KMS-11 (cell line): ENCODE measurements at regions not wholly inside any gene's neighbourhood (a gene's known extent, or its start where the extent isn't known, plus 50 kb on each side); places are given as distances from the start of the nearest gene placed in this dataset.

Source experiments
- H2AFZ ChIP-seq: fragments of 200-600 bp; sonication (generic); 2 replicates; pipeline ENCODE4 v1.6.1; 2016; ENCODE audit warnings: antibody characterized with exemption, mixed run types, low read depth
- H3K27ac ChIP-seq: fragments of 200-600 bp; sonication (generic); 2 replicates; pipeline ENCODE4 v1.6.1; 2016; ENCODE audit warnings: mild to moderate bottlenecking, mixed run types
- H3K27me3 ChIP-seq: fragments of 200-600 bp; sonication (generic); 2 replicates; pipeline ENCODE4 v1.6.1; 2017; ENCODE audit warnings: mild to moderate bottlenecking, low read depth, mixed run types, moderate library complexity; ENCODE audit not compliant: insufficient read depth
- H3K36me3 ChIP-seq: fragments of 200-600 bp; sonication (generic); 2 replicates; pipeline ENCODE4 v1.6.1; 2017; ENCODE audit warnings: mild to moderate bottlenecking, mixed run types; ENCODE audit not compliant: insufficient read depth
- H3K4me1 ChIP-seq: fragments of 200-600 bp; sonication (generic); 2 replicates; pipeline ENCODE4 v1.6.1; 2016; ENCODE audit warnings: mild to moderate bottlenecking, low read depth, mixed run types; ENCODE audit not compliant: poor library complexity, severe bottlenecking
- H3K4me2 ChIP-seq: fragments of 200-600 bp; sonication (generic); 2 replicates; pipeline ENCODE4 v1.7.0; 2016; ENCODE audit warnings: mild to moderate bottlenecking, mixed run types
- H3K4me3 ChIP-seq: fragments of 200-600 bp; sonication (generic); IDR thresholded peaks from 2 replicates; pipeline ENCODE4 v1.6.1; 2017; ENCODE audit warnings: low read depth, low read length, mixed read lengths; ENCODE audit not compliant: insufficient read depth
- H3K79me2 ChIP-seq: fragments of 200-600 bp; sonication (generic); 2 replicates; pipeline ENCODE4 v1.6.1; 2016; ENCODE audit warnings: low read depth, mixed run types; ENCODE audit not compliant: insufficient read depth
- H3K9ac ChIP-seq: fragments of 200-600 bp; sonication (generic); 2 replicates; pipeline ENCODE4 v1.6.1; 2016; ENCODE audit warnings: mild to moderate bottlenecking, mixed run types
- H4K20me1 ChIP-seq: fragments of 200-600 bp; sonication (generic); 2 replicates; pipeline ENCODE4 v1.6.1; 2016; ENCODE audit warnings: mild to moderate bottlenecking, mixed run types; ENCODE audit not compliant: insufficient read depth
- CTCF ChIP-seq: fragments of 200-600 bp; sonication (generic); conservative IDR thresholded peaks from 2 replicates; pipeline ENCODE4 v1.6.1; 2017; ENCODE audit warnings: low read depth, mild to moderate bottlenecking, antibody characterized with exemption, low read length, moderate library complexity, mixed read lengths

DNA sequence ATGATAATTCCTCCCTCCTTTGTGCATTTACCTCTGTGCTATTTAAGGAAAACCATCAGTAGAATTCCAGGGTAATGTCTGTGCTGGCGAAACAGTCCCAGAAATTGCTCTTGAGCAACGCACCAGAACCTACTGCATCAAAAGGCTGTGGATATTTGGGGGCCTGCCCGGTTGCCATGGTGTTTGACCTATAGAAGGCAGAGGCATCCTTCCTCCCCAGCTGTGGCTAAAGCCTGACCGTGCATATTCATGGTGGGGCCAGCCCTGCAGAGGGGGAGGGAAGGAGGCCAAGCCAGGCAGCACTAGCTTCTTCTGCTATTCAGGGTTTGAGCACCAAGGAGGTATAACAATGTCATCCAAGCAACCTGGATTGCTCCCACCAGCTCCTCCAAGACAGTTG, 215.0 kb upstream of the E2F8 start:
- Histone ChIP-seq H3K4me2 (no peak overlapping the region), H3K27ac (no peak overlapping the region), H2AFZ (no peak overlapping the region), H3K4me1 (peaks cover 8% of the 10 kb centered on the region), H3K9ac (no peak overlapping the region), H3K36me3 (no peaks in the 10 kb centered on the region), H3K4me3 (no peak overlapping the region), H3K27me3 (no peaks in the 10 kb centered on the region), H3K79me2 (no peaks in the 10 kb centered on the region), H4K20me1 (no peaks in the 10 kb centered on the region)
- TF ChIP-seq CTCF, result no peak

DNA sequence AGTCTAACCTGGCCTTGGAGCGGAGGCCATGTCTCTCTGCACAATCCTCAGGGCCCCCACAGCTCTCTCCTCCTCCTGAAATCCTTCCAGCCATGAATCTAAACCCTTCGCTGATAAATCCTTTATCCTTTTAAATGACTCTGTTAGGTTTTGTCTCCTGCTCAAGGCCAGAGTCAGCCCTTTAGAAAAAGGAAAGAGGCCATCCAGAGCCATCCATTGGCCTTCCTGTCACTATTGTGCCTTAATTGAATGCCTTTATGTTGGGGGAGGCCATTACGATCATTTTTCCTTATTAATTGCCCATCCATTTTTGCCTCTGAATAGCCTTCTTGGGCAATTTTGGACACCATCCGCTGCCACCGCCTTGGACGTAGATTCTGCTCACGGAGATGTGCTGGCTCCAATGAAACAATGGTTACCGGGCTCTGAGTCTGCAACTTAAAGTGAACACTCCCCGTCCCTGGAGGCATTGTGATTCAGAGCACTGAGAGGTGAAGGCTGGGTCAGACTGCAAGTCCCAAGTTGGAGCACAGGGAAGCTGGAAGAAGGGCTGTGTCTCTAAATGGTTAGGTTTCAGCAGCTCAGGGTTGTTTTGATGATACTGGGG, 213.0 kb upstream of the E2F8 start:
- H3K27ac ChIP-seq, result no peak overlapping the region
- H3K36me3 ChIP-seq, result no peaks in the 10 kb centered on the region
- H3K9ac ChIP-seq, result no peak overlapping the region
- H4K20me1 ChIP-seq, result no peaks in the 10 kb centered on the region
- peaks cover 18% of the 10 kb centered on the region for H3K4me1 ChIP-seq
- H3K27me3 ChIP-seq, result no peaks in the 10 kb centered on the region
- H3K4me3 ChIP-seq, result no peak overlapping the region
- H3K4me2 ChIP-seq, result no peak overlapping the region
- no peak overlapping the region for H2AFZ ChIP-seq
- no peak for TF ChIP-seq CTCF
- H3K79me2 ChIP-seq, result no peaks in the 10 kb centered on the region

GRCh38 chr11:19451609-19452008, 210.9 kb upstream of the E2F8 start:
- Histone ChIP-seq H3K27ac (no peak overlapping the region), H3K4me2 (no peak overlapping the region), H3K4me3 (no peak overlapping the region), H4K20me1 (no peaks in the 10 kb centered on the region), H3K9ac (no peak overlapping the region), H3K79me2 (no peaks in the 10 kb centered on the region), H3K36me3 (no peaks in the 10 kb centered on the region), H2AFZ (no peak overlapping the region), H3K4me1 (peaks cover 30% of the 10 kb centered on the region), H3K27me3 (no peaks in the 10 kb centered on the region)
- TF ChIP-seq CTCF, result no peak

DNA sequence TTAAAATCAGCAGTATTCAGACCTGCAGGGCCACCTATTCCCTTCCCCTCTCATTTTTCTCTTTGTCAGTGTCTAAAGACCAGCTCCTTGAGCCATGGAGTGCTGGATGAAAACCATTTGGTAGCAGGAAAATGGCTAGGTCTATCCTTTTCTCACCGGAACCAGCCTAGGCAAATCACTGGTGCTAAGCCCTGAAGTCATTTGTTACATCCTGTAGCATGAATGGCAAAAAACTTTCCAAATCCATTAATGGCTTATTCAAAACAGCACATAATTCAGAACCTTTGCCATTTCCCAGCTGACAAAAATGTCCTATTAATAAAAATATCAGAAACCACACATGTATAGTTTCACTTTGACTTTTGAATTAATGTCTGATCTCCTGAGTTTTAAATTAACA, 209.5 kb upstream of the E2F8 start:
- no peaks in the 10 kb centered on the region; the same call in 1 of the 2 replicates for H3K79me2 ChIP-seq
- H3K4me1 ChIP-seq, result peaks cover 44% of the 10 kb centered on the region
- H3K4me3 ChIP-seq, result no peak overlapping the region
- no peak overlapping the region for H2AFZ ChIP-seq
- no peak overlapping the region for H3K9ac ChIP-seq
- no peak overlapping the region for H3K27ac ChIP-seq
- no peak overlapping the region; the same call in 1 of the 2 replicates for H3K4me2 ChIP-seq
- no peak for TF ChIP-seq CTCF
- H3K36me3 ChIP-seq, result no peaks in the 10 kb centered on the region
- H4K20me1 ChIP-seq, result no peaks in the 10 kb centered on the region
- no peaks in the 10 kb centered on the region for H3K27me3 ChIP-seq
